DOHH2 (cell line): ENCODE measurements at regions not wholly inside any gene's neighbourhood (a gene's known extent, or its start where the extent isn't known, plus 50 kb on each side); places are given as distances from the start of the nearest gene placed in this dataset.

ENCODE experiments used
- H3F3A ChIP-seq: fragments of 200-600 bp; sonication (generic), shearing (Covaris generic); 2 replicates; pipeline ENCODE4 v1.6.0; 2016; ENCODE audit warnings: antibody characterized with exemption, mild to moderate bottlenecking; ENCODE audit not compliant: control insufficient read depth, insufficient read depth
- H3K27ac ChIP-seq: fragments of 200-600 bp; sonication (generic); 2 replicates; pipeline ENCODE4 v1.5.1; 2014; ENCODE audit warnings: low read depth, mild to moderate bottlenecking, low read length, moderate library complexity
- H3K27me3 ChIP-seq: fragments of 200-600 bp; sonication (generic); 2 replicates; pipeline ENCODE4 v1.6.1; 2014; ENCODE audit warnings: mild to moderate bottlenecking, low read length, mixed read lengths; ENCODE audit not compliant: control insufficient read depth
- H3K36me3 ChIP-seq: fragments of 200-600 bp; sonication (generic); 2 replicates; pipeline ENCODE4 v1.6.1; 2014; ENCODE audit warnings: mild to moderate bottlenecking, low read length, moderate library complexity, mixed read lengths; ENCODE audit not compliant: control insufficient read depth
- H3K4me1 ChIP-seq: fragments of 200-600 bp; sonication (generic); 2 replicates; pipeline ENCODE4 v1.6.1; 2014; ENCODE audit warnings: mild to moderate bottlenecking, low read length, mixed read lengths; ENCODE audit not compliant: control insufficient read depth
- H3K4me2 ChIP-seq: fragments of 200-600 bp; sonication (generic); 2 replicates; pipeline ENCODE4 v1.6.0; 2014; ENCODE audit warnings: mild to moderate bottlenecking, low read length, moderate library complexity
- H3K4me3 ChIP-seq: fragments of 200-600 bp; sonication (generic); 2 replicates; pipeline ENCODE4 v1.5.1; 2014; ENCODE audit warnings: mild to moderate bottlenecking, low read length, mixed read lengths
- H3K79me2 ChIP-seq: fragments of 200-600 bp; sonication (generic); 2 replicates; pipeline ENCODE4 v1.6.1; 2014; ENCODE audit warnings: mild to moderate bottlenecking, low read length, mixed read lengths; ENCODE audit not compliant: control insufficient read depth
- H3K9me2 ChIP-seq: fragments of 200-600 bp; sonication (generic); replicated peaks from 2 replicates; pipeline ENCODE4 v1.6.1; 2014; ENCODE audit warnings: mild to moderate bottlenecking, low read length, mixed read lengths; ENCODE audit not compliant: control insufficient read depth
- H3K9me3 ChIP-seq: fragments of 200-600 bp; sonication (generic); 2 replicates; pipeline ENCODE4 v1.6.1; 2014; ENCODE audit warnings: antibody characterized with exemption, low read length, mixed read lengths; ENCODE audit not compliant: control insufficient read depth, insufficient read depth
- H4K20me1 ChIP-seq: fragments of 200-600 bp; sonication (generic); 2 replicates; pipeline ENCODE4 v1.6.0; 2014; ENCODE audit warnings: low read depth, mild to moderate bottlenecking, antibody characterized with exemption, low read length, moderate library complexity; ENCODE audit not compliant: control insufficient read depth, insufficient read depth
- CTCF ChIP-seq: fragments of 200-600 bp; sonication (generic); IDR thresholded peaks from one replicate; pipeline ENCODE4 v1.5.1; 2014; ENCODE audit warnings: antibody characterized with exemption, mild to moderate bottlenecking, low read depth, low read length; ENCODE audit not compliant: poor library complexity, severe bottlenecking
- EZH2phosphoT487 ChIP-seq: fragments of 200-600 bp; sonication (generic); IDR thresholded peaks from 2 replicates; pipeline ENCODE4 v1.6.1; 2017; ENCODE audit warnings: borderline replicate concordance, mild to moderate bottlenecking, antibody characterized with exemption, low read length, moderate library complexity, mixed read lengths

GRCh38 chr2:145156199-145156598, 636.3 kb upstream of the ZEB2 start:
- Histone ChIP-seq H3K36me3 (no peaks in the 10 kb centered on the region), H3K27me3 (no peaks in the 10 kb centered on the region), H3K9me3 (peaks cover 15% of the 10 kb centered on the region; the same call in 1 of the 2 replicates), H3K4me2 (no peak overlapping the region), H3K9me2 (no peaks in the 10 kb centered on the region), H3F3A (no peaks in the 10 kb centered on the region), H3K4me1 (no peaks in the 10 kb centered on the region), H3K4me3 (no peak overlapping the region), H3K27ac (no peak overlapping the region), H3K79me2 (no peaks in the 10 kb centered on the region), H4K20me1 (no peaks in the 10 kb centered on the region)
- no peak for TF ChIP-seq CTCF
- no peak for TF ChIP-seq EZH2phosphoT487

GRCh38 chr2:145155196-145155595, 635.3 kb upstream of the ZEB2 start:
- Histone ChIP-seq H3K4me2 (no peak overlapping the region), H3F3A (no peaks in the 10 kb centered on the region), H4K20me1 (no peaks in the 10 kb centered on the region), H3K27ac (no peak overlapping the region), H3K4me3 (no peak overlapping the region), H3K36me3 (no peaks in the 10 kb centered on the region), H3K9me2 (no peaks in the 10 kb centered on the region), H3K79me2 (no peaks in the 10 kb centered on the region), H3K9me3 (peaks cover 11% of the 10 kb centered on the region; the same call in 1 of the 2 replicates), H3K27me3 (no peaks in the 10 kb centered on the region), H3K4me1 (no peaks in the 10 kb centered on the region)
- TF ChIP-seq EZH2phosphoT487 = no peak
- no peak for TF ChIP-seq CTCF

- Histone ChIP-seq H3K4me2 (no peak overlapping the region), H4K20me1 (no peaks in the 10 kb centered on the region), H3K4me1 (no peaks in the 10 kb centered on the region), H3K79me2 (no peaks in the 10 kb centered on the region), H3K4me3 (no peak overlapping the region), H3K9me3 (peaks cover 11% of the 10 kb centered on the region; the same call in 1 of the 2 replicates), H3K27ac (no peak overlapping the region), H3K9me2 (no peaks in the 10 kb centered on the region), H3F3A (no peaks in the 10 kb centered on the region), H3K27me3 (no peaks in the 10 kb centered on the region), H3K36me3 (no peaks in the 10 kb centered on the region)
- no peak for TF ChIP-seq CTCF
- no peak for TF ChIP-seq EZH2phosphoT487
Observed at GRCh38 chr2:145154731-145155130, 634.8 kb upstream of the ZEB2 start.

GRCh38 chr2:145146691-145147090, 626.8 kb upstream of the ZEB2 start:
- no peaks in the 10 kb centered on the region for H3K4me1 ChIP-seq
- no peaks in the 10 kb centered on the region for H3K36me3 ChIP-seq
- no peak overlapping the region for H3K27ac ChIP-seq
- no peaks in the 10 kb centered on the region for H3K9me2 ChIP-seq
- H3K4me3 ChIP-seq = no peak overlapping the region
- H3K79me2 ChIP-seq = no peaks in the 10 kb centered on the region
- H4K20me1 ChIP-seq = no peaks in the 10 kb centered on the region
- no peak overlapping the region for H3K4me2 ChIP-seq
- no peaks in the 10 kb centered on the region for H3F3A ChIP-seq
- H3K9me3 ChIP-seq = peaks cover 2% of the 10 kb centered on the region; the same call in 1 of the 2 replicates
- TF ChIP-seq EZH2phosphoT487 (no peak), CTCF (no peak)
- H3K27me3 ChIP-seq = no peaks in the 10 kb centered on the region
